GM18868 (cell line): ENCODE measurements at regions not wholly inside any gene's neighbourhood (a gene's known extent, or its start where the extent isn't known, plus 50 kb on each side); places are given as distances from the start of the nearest gene placed in this dataset.
"Not testable (repeated sequence)": the region's sequence is repeated elsewhere in the genome, so short reads cannot be mapped to it uniquely, and the experiment has no call there.

Experiments
- ATAC-seq: cut with Tn5 transposase; IDR thresholded peaks from one replicate; pipeline ENCODE4 v1.9.1; 2021; ENCODE audit warnings: mild to moderate bottlenecking, moderate library complexity; ENCODE audit not compliant: unreplicated experiment

DNA sequence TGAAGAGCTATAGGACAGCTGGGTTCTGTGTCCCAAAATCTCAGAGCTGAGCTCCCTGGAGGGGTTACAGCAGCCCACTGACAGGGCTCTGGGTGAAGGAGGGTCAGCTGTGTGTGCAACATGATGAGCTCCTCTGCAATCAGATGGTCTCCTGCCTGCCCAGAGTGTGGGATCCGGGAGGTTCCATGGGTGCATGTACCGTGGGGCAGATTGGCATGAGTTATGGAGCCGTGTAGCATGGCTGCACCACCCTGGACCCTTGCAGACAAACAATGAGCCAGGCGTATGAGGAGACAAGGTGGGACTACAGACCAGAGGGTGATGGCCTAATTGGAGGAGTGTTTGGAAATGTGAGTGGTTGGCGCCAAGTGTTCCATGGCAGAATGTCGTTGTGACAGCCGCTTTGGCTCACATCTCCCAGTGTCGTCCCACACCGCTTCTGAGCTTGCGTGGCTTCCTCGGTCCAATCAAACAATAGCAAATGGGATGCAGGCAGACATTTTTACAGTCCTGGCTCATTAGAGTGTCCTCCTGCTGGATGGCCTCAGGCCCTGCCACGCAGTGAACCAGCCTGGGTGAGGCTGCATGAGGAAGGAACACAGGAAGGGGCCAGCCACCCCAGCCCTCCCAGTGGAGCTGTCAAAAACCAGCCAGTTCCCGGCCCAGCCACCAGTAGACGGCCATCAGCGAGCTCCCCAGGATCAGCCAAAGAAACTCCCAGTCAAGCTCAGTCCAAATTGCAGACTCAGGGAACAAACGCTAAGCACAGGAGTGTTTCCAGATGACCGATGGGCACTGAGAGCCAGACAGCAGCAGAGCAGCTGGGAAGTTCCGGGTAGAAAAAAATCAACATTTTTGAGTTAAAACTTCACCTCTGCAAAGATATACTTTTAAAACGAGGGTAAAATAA, 1066.9 kb downstream of the BRD1 start:
- ATAC-seq = no peak

DNA sequence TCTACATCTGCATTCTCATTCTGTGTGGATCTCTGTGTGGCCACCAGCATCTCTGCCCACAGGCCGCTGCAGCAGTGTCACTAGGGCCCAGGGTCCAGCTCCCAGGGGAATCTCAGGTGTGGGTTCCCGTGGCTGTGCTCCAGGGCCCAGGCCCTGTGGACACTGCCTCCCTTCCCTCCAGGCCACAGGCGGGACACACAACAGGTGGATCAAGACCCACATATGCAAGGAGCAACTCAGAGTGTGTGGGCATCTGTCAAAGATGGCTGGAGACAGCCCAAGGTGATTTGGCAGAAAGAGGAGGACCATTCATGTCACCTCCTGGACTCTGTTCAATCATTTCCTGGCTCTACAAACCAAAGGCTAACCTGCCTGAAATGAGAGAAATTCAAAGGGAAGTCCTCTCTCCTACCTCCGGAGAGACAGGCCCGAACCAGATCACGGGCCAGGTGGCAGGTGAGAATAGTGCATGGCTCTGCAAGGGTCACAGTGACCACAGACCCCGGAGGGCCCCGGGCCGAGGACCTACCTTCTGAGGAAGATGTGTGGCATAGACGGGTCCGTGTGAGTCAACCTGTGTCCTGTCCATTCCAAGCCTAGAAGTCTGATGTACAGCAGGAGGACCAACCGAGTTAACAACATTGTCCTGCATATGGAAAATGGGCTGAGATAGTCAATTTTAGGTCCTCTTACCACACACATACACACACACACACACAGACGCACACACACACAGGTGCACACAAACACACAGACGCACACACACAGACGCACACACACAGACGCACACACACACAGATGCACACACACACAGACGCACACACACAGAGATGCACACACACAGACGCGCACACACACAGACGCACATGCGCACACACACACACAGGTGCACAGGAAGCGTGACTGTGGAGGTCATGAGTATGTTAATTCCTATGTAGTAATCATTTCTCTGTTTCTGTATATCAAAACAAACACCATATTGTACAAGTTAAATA, 1068.5 kb downstream of the BRD1 start:
- no peak for ATAC-seq

DNA sequence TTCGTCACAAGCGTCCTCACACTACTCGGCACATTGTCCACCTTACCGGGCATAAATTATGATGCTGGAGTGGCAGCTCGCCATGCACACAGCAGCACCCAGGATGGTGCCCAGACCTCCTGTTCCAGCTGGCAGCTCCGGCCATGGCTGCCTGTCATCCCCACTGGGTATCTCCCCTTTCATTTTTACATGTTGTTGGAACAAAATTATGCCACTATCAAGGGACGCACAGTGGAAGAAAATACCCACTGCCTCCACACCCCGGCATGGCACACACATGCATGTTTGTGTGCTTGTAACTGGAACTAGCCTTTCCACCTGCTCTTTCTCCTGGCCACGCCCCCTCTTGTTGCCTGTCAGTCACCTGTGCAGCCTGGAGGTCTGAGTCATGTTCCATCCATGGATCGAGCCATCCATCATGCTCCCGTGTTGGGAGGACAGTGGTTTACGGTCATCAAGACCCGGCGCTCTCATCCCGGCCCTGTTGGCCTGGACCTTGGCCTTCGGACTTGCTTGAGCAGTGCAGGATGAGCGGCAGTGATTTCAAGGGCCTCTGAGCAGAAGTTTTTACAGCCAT, 1069.6 kb downstream of the BRD1 start:
- ATAC-seq = no peak

DNA sequence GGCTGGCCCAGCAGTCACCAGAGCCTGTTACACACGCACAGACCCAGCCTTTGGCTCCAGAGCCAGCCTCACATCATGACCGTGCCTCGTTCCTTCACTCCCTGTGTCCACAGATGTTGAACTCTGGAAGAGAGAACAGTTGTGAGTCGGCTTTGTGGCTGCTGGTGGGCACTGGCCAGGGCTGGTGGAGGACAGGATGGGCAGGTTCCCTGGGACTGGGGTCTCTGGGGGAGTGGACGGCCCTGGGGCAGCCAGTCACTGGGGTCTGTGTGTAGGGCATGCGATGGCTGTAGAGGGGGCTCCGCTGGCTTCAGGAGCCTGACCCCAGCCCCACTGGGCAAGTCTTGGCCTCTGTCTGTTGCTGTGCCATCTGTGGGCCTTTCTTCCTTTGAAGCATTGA, 1070.1 kb downstream of the BRD1 start:
- ATAC-seq = no peak

DNA sequence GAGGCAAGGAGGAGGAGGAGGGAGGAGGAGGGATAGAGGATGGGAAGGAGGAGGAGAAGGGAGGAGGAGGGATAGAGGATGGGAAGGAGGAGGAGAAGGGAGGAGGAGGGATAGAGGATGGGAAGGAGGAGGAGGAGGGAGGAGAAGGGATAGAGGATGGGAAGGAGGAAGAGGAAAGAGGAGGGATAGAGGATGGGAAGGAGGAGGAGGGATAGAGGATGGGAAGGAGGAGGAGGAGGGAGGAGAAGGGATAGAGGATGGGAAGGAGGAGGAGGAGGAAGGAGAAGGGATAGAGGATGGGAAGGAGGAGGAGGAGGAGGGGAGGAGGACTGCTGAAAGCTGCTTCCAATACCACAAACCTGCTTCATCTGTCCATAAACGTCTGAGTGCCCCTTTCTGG, 1070.5 kb downstream of the BRD1 start:
- ATAC-seq = not testable (repeated sequence)

DNA sequence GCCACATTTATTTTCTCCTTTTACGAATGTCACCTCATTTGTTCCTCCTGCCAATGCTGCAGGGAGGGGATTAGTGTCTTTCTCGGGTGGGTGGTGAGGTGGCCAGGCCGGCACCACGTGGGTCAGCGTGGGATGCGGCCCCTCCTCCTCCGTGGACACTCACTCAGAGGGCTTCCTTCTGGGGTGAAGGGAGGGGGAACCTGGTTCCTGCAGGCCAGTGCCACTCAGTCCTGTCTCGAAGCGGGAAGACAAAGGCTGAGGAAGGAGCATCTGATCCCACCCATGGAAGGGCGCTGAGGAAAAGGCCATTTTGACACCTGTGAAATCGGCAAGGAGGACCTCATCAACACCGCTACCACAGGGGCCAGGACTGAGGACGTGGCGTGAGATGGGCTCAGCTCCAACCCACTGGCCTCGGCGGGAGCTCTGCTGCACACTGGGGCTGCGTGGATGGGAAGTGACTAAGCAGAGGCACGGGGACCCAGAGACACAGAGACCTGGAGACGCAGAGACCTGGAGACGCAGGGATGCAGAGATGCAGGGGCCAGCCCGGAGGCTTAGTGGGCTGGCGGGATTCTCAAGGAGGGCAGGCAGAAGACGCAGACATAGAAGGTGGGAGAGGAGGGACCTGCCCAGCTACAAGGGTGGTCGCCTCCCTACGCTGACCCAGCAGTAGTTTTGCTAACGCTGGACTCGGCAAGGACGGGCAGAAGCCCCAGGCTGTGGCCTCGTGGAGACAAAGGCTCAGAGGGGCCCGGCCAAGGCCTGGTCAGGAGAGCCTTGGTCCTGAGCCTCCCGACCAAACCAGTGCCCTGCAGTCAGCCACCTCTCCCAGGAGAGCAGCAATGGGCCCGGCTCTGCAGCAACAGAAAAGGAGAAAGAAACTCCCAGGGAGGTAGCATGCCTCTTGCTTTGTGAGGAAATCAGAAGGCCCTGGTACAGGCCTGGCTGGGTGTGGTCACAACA, 1071.2 kb downstream of the BRD1 start:
- no peak for ATAC-seq

DNA sequence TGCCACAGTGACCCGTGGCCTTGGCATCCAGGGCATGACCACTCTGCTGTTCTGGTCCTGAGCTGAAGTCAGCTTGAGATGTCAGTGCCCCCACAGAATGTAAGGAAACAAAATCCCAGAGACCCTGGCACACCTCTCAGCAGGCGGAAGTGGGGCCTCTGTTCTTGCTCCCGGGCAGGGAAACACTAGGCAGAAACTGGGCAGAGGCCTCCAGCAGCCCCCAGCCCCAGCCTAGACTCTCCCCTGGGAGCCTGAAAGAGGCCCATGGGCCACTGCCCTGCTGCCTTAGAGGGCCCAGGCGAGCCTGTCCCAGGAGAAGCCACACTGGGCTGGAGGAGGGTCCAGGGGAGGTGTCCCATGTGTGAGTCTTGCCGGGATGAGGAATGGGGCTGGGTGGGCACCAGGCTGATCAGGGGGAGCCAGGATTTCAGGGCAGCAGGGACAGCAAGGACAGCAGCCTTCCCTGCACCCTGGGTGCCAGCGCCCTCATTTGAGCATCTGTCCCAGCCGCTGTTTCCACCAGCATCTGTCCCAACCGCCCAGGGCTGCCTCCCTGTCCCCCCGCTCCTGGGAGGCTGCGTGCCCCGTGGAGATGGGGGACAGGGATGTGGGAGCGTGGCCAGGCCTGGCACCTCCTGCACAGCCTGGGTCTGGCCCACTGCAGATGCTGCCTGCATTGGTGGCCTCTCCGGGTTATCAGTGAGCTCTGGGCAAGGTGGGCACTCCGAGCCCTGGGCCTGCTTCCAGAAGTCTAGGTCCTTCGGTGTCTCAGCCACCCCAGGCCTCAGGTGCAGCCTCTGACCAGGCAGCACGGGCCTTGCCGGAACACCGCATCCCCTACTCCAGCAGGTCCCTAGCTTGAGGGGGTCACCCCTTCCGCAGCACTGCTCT, 1072.4 kb downstream of the BRD1 start:
- ATAC-seq = no peak

DNA sequence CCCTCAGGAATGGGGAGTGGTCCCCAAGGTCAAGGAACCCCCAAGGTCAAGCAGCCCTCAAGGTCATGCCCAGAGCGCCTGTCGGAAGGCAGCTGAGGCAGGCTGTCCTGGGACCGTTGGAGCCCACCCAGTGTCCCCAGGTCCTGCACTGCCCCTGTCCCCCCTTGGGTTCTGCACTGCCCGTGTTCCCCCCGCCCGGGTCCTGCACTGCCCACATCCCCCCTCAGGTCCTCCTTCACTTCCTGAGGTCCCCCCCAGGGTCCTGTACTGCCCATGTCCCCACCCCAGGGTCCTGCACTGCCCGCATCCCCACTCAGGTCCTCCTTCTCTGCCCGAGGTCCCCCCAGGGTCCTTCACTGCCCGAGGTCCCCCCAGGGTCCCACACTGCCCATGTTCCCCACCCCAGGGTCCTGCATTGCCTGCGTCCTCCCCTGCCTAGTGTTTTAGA, 1073.0 kb downstream of the BRD1 start:
- no peak for ATAC-seq

DNA sequence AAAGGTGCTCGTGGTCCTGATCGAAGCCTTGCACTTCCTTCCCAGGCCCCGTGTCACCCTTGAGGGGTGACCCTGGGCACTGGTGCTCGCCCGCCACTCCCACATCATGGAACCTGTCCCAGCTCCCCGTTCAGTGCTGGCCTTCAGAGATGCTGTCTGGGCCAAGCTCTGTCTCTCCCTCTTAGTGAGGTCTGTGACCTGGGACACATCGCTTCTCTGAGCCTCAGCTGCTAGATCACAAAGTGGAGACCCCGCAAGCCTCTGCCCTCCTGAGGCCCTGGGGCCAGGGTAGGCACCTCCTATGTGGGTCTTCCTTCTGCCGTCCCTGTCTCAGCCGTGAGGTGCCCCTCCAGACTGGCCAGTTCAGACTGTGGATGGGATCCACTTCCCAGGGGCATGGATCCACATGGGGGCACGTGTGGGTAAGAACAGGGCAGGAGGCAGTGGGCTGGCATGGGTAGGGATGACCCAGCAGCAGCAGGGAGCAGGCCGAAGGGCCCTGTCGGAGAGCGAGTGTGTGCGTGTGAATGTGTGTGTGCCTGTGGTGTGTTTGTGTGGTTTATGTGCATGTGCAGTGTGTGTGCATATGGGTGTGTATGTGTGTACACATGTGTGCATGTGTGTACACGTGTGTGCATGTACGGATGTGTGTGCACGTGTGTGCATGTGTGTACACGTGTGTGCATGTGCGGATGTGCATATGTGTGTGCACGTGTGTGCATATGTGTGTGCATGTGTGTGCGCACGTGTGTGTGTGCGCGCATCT, 1073.7 kb downstream of the BRD1 start:
- ATAC-seq = no peak

DNA sequence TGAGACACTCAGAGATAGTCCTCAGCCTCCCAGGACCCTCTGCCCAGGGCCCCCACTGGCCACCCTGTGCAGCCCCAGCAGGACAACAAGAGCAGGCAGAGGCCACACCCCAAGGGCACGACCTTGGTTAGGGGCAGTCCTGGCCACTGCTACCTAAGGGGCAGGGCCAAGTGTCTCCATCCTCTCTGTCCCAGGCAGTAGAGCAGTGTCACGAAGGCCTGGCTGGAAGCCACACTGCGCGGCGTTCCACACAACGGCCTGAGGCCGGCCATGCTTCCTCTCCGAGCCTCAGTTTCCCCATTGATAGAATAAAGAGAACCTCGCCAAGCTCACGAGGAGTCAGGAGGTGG, 1074.3 kb downstream of the BRD1 start:
- ATAC-seq = no peak

DNA sequence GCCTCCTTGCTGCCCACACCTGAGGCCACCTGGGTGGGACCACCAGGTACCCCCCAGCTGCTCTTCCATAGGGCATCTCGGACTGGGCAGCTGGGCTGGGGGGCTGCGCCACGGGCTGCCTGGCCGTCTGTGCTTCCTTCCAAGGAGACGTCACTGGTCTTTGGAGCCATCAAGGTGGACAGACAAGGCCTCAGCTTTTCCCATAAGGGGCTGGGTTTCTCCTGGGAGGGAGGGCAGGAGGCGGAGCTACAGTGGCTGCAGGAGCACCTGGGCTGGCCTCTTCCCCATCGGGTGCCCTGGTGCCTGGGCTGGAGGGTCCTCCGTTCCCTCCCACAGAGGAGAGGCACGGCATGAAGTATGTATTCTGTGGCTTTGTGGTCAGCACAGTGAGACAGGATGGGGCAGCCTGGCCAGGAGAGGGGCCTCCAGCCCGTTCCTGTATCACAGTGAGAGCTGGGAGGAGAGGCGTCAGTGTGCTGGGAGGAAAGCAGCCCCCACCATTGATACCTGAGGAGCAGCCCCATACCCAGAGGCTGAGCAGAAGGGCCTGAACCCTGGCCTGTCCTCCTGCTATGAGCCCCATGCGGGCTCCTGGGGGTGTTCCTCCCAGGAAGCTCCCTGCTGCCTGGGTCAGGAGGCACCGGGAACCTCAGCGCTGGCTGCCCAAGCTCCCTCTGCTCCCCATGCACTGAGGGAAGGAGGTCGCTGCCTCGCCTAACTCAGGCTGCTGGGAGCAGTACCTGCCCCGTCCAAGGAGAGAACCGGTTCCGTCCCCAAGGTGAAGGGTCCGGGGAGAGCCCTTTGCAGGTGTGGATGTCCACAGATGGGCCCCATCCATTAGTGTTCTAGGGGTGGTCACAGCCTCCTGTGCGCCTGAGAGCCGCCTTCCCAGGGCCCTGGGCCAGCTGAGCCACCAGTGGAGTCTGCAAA, 1075.0 kb downstream of the BRD1 start:
- ATAC-seq = no peak

DNA sequence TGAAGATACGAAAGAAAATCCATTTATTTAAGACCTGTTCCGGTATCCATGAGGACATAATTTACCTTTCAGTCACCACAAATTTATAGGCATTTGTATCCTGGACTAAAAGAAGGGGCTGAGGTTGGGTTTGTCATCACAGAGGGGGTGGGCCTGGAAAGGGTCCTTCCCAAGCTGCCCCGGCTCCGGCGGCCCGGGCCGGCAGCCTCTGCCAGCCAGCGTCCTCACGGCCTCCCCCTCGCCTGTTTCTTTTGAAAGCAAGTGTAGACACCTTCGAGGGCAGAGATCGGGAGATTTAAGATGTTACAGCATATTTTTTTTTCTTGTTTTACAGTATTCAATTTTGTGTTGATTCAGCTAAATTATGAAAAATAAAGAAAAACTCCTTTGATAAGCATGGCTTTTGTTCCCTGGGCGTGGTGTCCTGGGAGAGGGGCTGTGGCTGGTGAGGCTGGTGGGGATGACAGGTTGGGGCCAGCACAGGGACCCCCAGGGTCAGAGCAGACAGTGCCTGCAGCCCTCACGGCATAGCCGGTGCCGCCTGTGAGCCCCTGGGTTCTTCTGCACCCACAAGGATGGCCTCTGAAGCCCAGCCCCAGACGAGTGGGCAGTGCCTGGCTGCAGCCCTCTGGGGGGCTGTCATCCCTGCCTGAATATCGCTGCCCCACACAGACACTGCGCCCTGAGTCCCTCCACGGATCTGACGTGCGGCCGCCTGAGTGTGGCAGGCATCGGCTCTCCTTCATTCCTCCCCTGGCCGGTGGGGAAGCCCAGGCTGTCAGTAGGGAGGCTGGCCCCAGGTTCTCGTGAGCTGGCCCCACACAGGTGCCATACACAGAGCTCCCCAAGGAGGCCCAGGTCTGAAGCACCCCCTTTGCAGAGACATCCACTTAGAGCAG, 1075.9 kb downstream of the BRD1 start:
- no peak for ATAC-seq

DNA sequence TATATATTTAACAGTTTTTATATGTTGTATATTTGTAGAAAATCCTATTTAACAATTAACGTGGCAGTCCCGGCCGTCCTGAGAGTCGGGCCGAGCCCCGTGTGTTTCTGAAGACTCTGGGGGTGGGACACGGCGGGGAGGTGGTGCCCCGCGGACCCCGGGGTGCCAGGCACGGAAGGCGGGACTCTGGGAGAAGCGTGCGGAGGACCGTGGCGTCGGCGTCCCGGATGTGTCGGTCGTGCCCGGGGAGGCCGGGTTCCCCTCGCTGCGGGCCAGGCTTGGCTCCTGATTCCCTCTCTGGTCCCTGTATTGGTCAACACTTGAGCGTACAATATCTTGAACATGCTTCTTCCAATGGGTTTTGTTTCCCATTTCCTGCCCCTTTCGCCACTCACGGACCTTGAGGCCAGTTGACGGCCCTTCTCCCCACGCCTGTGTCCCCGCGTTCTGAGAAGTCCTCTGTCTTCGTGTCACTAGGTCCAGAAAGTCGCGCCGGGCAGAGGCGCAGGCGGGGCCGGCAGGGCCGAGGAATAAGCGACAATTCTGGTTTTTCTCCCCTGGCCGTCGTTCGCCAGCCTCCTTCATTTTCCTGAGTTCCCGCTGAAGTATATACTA, 1076.7 kb downstream of the BRD1 start:
- ATAC-seq = no peak

DNA sequence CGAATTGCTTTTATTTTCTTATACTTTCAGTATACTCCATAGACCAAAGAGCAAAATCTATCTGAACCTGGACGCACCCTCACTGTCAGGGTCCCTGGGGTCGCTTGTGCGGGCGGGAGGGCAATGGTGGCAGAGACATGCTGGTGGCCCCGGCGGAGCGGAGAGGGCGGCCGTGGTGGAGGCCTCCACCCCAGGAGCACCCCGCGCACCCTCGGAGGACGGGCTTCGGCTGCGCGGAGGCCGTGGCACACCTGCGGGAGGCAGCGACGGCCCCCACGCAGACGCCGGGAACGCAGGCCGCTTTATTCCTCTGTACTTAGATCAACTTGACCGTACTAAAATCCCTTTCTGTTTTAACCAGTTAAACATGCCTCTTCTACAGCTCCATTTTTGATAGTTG, 1077.4 kb downstream of the BRD1 start:
- no peak for ATAC-seq

DNA sequence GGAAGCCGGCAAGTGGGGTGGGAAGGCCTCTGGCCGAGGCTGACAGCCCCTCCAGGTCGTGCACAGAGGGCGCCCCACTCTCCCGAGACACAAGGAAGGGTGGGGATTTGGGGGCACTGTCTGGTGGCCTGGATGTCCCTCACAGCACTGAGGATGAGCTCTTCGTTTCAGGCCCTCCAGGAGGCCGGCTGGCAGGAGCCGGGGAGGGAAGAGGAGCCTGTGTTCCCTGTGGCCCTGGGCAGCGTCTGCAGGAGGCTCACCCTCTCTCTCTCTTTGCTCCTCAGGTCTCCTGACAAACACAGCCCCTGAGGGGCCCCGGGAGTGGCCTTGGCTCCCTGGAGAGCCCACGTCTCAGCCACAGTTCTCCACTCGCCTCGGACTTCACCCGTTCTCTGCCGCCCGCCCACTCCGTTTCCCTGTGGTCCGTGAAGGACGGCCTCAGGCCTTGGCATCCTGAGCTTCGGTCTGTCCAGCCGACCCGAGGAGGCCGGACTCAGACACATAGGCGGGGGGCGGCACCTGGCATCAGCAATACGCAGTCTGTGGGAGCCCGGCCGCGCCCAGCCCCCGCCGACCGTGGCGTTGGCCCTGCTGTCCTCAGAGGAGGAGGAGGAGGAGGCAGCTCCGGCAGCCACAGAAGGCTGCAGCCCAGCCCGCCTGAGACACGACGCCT, 1078.0 kb downstream of the BRD1 start:
- ATAC-seq = no peak
